Lower leg skin (tissue), 3 donors: ENCODE measurements at regions not wholly inside any gene's neighbourhood (a gene's known extent, or its start where the extent isn't known, plus 50 kb on each side); places are given as distances from the start of the nearest gene placed in this dataset.

Source experiments
- CTCF ChIP-seq, 3 donors: fragments of 450-650 bp; IDR thresholded peaks; one replicate each; pipeline ENCODE4 v1.5.1; 2016; ENCODE audit warnings: antibody characterized with exemption in 3 of 3, mild to moderate bottlenecking in 3 of 3, moderate library complexity in 2 of 3
- POLR2A ChIP-seq, 2 donors: fragments of 450-650 bp; IDR thresholded peaks; one replicate each; pipeline ENCODE4 v1.6.1; 2016 to 2017; ENCODE audit warnings: antibody characterized with exemption in 2 of 2, mild to moderate bottlenecking in 1 of 2, moderate library complexity in 1 of 2

- TF ChIP-seq CTCF (IDR thresholded peaks at IDR 0.05), result no peak
- no peak for TF ChIP-seq POLR2A (IDR thresholded peaks at IDR 0.05)
These were observed 456.7 kb downstream of the AEBP2 start for GRCh38 chr12:19896041-19896440.
